CD4-positive, alpha-beta T cell treated with Interleukin-12 subunit alpha and Interleukin-12 subunit beta, for 1 hour (primary cell): ENCODE measurements at regions not wholly inside any gene's neighbourhood (a gene's known extent, or its start where the extent isn't known, plus 50 kb on each side); places are given as distances from the start of the nearest gene placed in this dataset.

Experiments
- DNase-seq: peaks from one replicate; pipeline ENCODE4 v3.0.0-alpha.2; 2020

DNA sequence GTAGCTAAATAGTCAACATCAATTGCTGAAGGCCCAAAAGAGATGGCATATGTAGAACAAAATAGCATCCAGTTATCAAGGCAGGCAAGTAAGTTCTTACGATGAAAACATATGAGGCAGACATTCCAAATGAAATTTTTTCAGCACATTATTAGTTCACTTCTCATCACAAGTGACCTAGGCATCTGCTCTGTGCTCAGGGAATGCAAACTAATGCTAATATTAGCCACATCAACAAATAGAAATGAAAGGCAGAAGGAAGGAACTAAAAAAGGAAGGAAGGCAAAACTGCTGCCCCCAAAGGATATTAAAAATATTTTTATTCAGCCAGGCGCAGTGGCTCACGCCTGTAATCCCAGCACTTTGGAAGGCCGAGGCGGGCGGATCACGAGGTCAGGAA lies 51.2 kb upstream of the ROCK1 start:
- no peak for DNase-seq

DNA sequence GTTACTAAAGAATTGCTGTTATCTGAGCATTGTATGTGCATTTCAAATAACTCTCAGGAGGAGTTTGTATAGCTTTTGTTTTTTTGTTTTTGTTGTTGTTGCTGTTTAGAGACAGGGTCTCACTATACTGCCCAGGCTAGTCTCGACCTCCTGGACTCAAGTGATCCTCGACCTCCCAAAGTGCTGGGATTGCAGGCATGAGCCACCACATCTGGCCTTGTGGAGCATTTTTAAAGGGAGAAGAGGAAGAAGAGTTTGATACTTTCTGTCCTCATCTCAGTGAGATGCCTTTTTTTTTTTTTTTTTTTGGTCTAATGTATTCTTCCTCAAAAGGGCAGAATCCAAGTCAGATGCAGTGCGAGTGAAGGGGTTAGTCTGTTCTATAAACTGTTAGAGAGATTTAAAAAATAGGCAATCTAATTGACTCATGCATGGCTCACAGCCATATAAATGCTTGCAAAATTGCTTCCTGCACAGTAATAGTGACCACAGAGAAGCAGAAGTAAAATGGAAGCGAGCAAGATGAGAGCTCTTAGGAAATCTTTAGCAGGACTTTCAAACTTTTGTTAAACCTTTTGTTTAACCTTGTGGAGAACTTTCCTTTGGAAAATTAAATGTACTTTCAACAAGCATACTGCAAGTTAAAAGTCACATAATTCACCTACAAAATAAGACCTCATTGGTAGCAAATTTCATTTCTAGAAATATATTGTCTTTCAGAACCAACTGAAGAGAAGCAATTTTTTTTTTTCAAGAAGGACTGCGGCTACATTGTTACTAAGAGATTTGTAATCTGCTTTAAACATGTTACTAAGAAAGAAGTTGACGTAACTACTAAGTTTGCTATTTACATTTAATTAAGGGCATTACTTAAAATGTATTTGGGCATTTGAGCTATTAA lies 52.3 kb upstream of the ROCK1 start:
- peak; percentile 6 for DNase-seq

DNA sequence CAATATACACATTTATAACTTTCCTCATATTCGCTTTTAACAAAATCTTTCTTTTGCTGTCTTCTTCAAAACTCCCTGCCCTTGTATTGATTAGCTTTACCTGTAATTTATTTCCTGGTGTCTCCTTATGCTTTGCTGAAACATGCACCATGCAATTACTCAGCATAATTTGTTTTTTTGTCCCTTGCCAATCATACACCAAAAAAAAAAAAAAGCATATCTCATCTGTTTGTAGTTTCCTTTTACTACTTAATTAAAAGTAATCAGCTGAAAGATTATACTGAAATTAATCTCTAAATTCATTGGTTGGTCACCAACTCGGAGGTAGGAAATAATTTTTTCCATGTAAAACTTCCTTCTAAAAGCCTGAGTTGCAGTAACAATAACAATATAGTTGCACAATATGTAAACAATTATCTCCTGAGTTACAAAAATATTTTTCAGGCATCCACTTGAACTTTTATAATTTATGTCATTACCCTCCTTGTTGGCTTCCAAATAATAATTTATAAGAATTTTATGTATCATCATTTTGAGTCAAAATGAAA lies 53.0 kb upstream of the ROCK1 start:
- no peak for DNase-seq

DNA sequence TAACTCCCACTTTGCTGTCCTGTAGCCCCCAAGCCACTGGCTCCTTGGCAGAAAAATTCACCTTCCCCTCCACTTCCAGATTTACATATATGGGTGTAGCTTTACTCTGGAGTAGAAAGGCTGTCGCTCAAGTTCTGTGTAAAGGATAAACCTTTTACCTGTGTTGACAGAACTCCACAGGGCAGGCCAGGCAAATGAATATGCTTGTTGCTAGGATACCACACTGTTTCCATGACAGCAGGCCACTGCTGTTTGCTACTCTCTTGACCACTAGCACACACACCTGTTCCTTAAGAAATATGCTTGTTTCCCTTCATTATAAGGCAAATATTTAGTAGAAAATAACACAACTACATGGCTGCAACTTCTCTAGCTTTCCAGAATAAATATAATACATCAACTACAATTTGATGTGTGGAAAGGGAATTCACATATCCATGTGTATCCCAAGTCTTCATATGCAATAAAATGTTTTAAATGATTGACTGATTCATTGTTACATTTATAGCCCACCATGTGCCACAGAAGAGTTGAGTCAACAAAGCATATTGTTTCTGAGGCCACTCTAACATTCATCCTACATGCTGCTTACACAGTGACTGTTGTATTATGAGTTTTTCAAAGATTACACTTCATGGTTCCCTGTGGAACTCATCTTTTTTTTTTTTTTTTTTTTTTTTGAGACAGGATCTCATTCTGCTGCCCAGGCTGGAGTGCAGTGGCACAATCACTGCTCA lies 56.2 kb upstream of the ROCK1 start:
- no peak for DNase-seq

DNA sequence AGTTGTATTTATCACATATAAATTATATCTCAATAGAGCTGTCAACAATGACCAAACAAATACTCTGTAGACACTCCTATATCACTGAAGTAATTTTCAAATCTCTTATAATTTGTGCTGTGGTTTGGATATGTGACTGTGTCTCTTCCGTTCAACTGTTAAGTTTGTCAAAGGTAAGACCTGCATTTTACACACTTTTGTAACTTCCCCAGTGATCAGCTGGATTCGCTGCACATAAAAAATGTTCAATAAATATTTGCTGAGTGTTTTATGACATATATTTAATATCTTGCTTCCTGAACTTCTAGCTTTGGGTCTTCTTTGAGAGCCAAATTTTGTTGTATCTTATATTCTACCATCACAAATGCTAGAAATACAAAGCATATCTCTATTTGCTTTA lies 57.3 kb upstream of the ROCK1 start:
- DNase-seq, result no peak

DNA sequence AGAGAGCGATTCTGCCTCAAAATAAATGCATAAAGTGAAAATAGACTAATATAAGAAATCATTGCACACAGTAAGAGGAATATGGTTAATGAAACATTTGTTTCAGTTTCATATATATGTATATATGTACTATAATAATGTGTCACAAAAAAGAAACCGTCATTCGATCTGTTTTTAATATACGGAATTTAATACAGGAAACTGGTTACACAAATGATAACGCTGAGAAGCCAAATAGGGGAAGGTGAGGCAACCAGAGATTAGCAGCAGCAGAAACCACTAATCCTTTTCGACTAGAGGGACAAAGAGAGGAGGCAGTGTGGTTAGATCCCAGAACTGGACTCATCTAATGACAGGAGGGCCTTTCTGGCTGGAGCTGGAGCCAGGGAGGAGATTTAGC lies 64.2 kb upstream of the GREB1L start:
- no peak for DNase-seq

- DNase-seq, result peak; percentile 50
Measured at GRCh38 chr18:21179590-21180220, 62.3 kb upstream of the GREB1L start.

- DNase-seq, result no peak
Measured at GRCh38 chr18:21180588-21180987, 61.4 kb upstream of the GREB1L start.

DNA sequence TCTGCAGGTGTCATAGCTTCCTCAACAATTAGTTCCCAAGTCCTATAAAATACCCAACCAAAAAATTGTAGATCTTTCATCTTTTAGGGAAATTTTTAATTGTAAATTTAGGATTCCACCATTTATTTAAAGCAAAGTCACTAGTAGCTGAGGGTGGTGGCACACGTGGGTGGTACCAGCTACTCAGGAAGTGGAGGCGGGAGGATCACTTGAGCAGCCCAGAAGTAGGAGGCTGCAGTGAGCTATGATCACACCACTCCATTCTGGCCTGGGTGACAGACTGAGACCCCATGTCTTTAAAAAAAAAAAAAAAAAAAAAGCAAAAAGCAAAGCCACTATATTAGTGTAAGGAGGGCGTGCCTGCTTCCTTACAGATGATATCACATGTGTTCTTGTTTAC lies 60.3 kb upstream of the GREB1L start:
- no peak for DNase-seq

DNA sequence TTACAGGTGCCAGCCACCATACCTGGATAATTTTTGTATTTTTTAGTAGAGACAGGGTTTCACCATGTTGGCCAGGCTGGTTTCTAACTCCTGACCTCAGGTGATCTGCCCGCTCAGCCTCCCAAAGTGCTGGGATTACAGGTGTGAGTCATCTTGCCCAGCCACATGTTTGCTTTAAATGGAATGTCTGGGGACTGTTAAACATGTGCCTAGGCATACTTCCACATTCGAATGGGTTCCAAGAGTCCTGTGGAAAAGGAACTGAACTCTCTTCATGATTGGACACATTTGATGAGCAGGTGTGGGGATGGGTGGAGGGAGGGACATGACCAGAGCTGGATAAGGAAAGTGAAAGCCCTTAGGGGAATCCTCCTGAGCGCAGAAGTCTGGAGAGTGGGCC lies 58.4 kb upstream of the GREB1L start:
- DNase-seq, result no peak

GRCh38 chr18:21184396-21184996 lies 57.5 kb upstream of the GREB1L start:
- no peak for DNase-seq

DNA sequence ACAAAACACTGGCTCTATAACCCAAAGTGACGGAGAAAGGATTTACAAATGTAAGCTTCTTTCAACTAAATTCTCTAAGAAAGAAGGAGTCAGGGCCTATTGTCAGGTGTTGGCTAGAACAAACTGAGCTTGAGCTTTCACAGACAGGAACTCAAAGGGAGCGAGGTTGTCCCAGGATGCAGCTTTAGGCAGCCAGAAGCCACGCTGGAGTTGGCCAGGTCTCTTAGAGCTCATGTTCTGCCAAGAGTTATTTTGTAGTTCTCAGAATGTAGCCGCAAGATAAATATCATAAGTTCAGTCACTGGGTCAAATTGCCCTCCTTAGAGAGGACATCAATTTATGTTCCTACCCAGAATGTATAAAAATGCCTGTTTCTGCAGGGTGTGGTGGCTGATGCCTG lies 54.1 kb upstream of the GREB1L start:
- DNase-seq, result no peak

DNA sequence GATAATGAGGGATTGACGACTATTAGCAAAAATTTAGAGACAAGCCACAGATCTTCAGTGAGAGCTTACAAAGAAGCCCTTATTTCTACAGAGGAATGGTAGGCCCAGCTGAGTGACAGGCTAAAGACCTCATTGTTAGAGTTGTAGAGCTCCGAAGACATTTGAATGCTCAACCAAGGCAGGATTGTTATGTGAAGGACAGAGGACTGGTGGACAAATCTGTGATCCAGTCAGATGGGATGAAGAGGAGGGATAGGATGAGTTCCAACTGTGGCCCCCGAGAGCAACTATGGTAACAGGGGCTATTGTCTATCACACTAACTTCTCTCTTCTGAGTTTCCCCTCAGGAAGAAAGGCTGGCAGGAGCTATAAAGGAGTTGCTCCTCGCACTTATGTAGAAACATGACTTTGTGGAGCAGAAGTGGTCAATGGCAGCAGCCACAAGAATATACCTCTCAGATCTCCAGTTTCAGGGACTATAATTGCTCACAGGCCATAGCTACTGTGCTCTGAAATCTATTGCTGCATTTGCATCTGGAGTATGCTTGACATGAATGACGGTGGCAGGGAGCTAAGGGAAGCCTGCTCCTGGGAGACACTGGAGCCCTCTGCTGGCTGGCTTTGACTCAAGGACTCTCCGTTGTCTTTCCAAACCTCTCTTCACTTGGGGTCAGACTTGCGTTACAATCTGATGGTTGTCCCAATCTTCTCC lies 50.3 kb upstream of the GREB1L start:
- no peak for DNase-seq
